ENCODE measurements at regions not wholly inside any gene's neighbourhood (a gene's known extent, or its start where the extent isn't known, plus 50 kb on each side); places are given as distances from the start of the nearest gene placed in this dataset.

DNA sequence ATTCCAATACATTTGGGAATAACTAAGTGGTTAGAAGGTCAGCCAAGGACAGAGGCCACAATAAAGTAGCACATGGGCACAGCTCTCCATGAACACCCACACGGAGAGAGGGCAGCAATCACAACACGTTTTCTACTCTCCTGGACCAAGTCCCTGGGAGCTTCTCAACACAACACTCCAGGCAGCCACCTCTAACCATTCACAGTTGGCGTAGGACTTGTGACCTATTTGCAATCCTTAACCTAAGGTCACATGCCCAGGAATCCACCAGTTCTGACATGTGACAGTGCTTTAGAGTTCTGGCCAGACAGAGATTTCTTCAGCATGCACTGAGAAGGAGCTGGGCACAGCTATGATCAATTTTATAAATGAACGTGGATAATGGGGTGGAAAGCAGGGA lies 280.8 kb downstream of the SHQ1 start:
- no peaks in the 10 kb centered on the region for H3K36me3 ChIP-seq (ENCODE audit: control insufficient read depth, insufficient read depth, low read length)
- TF ChIP-seq CTCF (IDR thresholded peaks at IDR 0.05; ENCODE audit: insufficient read depth, low read length, poor library complexity, severe bottlenecking): no peak
- no peaks in the 10 kb centered on the region for H3K27me3 ChIP-seq (ENCODE audit: control insufficient read depth, insufficient read depth, low read length)
- DNase-seq (ENCODE audit: low read depth): no peak
- no peak overlapping the region for H3K4me3 ChIP-seq (ENCODE audit: low read depth, low read length)

GRCh38 chr3:72565593-72565992 lies 282.7 kb downstream of the SHQ1 start:
- DNase-seq (ENCODE audit: low read depth): no peak
- H3K4me3 ChIP-seq (ENCODE audit: low read depth, low read length): no peak overlapping the region
- H3K36me3 ChIP-seq (ENCODE audit: control insufficient read depth, insufficient read depth, low read length): no peaks in the 10 kb centered on the region
- H3K27me3 ChIP-seq (ENCODE audit: control insufficient read depth, insufficient read depth, low read length): no peaks in the 10 kb centered on the region
- TF ChIP-seq CTCF (IDR thresholded peaks at IDR 0.05; ENCODE audit: insufficient read depth, low read length, poor library complexity, severe bottlenecking): no peak

GRCh38 chr3:72563690-72564370 lies 284.4 kb downstream of the SHQ1 start:
- no peaks in the 10 kb centered on the region for H3K36me3 ChIP-seq (ENCODE audit: control insufficient read depth, insufficient read depth, low read length)
- H3K4me3 ChIP-seq (ENCODE audit: low read depth, low read length): no peak overlapping the region
- H3K27me3 ChIP-seq (ENCODE audit: control insufficient read depth, insufficient read depth, low read length): no peaks in the 10 kb centered on the region
- TF ChIP-seq CTCF (IDR thresholded peaks at IDR 0.05; ENCODE audit: insufficient read depth, low read length, poor library complexity, severe bottlenecking): no peak
- DNase-seq (ENCODE audit: low read depth): no peak

- Histone ChIP-seq H3K4me3 (ENCODE audit: low read depth, low read length) (no peak overlapping the region), H3K36me3 (ENCODE audit: control insufficient read depth, insufficient read depth, low read length) (no peaks in the 10 kb centered on the region), H3K27me3 (ENCODE audit: control insufficient read depth, insufficient read depth, low read length) (no peaks in the 10 kb centered on the region)
- no peak for TF ChIP-seq CTCF (IDR thresholded peaks at IDR 0.05; ENCODE audit: insufficient read depth, low read length, poor library complexity, severe bottlenecking)
- no peak for DNase-seq (ENCODE audit: low read depth)
These were observed 287.2 kb downstream of the SHQ1 start for GRCh38 chr3:72560846-72561675.

DNA sequence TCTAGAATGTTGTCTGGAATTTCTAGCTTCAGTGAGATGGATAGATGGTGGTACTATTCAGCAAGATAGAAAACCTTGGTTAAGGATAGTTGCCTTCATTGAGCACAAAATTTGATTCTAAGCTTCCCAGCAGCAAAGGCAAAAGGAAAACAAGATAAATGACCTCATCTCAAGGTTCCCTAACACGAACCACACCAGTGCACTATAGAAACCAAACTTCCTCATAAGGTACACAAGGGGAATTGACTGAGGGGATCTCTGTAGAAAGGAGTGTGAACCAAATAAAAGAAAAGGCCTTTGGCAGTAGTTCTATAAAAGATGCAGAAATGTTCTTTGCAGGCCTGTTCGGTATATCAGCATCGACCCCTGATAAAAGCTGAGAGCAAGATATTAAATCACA lies 288.9 kb downstream of the SHQ1 start:
- DNase-seq (ENCODE audit: low read depth): no peak

More for the DNA sequence above, 288.9 kb downstream of the SHQ1 start:
- Histone ChIP-seq H3K36me3 (ENCODE audit: control insufficient read depth, insufficient read depth, low read length) (no peaks in the 10 kb centered on the region), H3K27me3 (ENCODE audit: control insufficient read depth, insufficient read depth, low read length) (no peaks in the 10 kb centered on the region), H3K4me3 (ENCODE audit: low read depth, low read length) (no peak overlapping the region)
- TF ChIP-seq CTCF (IDR thresholded peaks at IDR 0.05; ENCODE audit: insufficient read depth, low read length, poor library complexity, severe bottlenecking): no peak

Data from kidney epithelial cell (primary cell).